HG02970 (cell line): ENCODE measurements at regions not wholly inside any gene's neighbourhood (a gene's known extent, or its start where the extent isn't known, plus 50 kb on each side); places are given as distances from the start of the nearest gene placed in this dataset.

Source experiments
- ATAC-seq: cut with Tn5 transposase; IDR thresholded peaks from one replicate; pipeline ENCODE4 v1.9.1; 2021; ENCODE audit warnings: mild to moderate bottlenecking, moderate library complexity, moderate number of reproducible peaks; ENCODE audit not compliant: unreplicated experiment, low FRiP score

- ATAC-seq: no peak
Observed at GRCh38 chr22:47552541-47553205, 790.2 kb downstream of the TBC1D22A start.

- ATAC-seq: no peak
Observed at GRCh38 chr22:47552024-47552423, 789.6 kb downstream of the TBC1D22A start.

GRCh38 chr22:47551431-47551775 is 789.0 kb downstream of the TBC1D22A start:
- no peak for ATAC-seq

GRCh38 chr22:47550524-47551430 is 788.3 kb downstream of the TBC1D22A start:
- ATAC-seq: no peak

GRCh38 chr22:47549741-47550340 is 787.4 kb downstream of the TBC1D22A start:
- no peak for ATAC-seq

- no peak for ATAC-seq
Observed at GRCh38 chr22:47548953-47549740, 786.7 kb downstream of the TBC1D22A start.

- no peak for ATAC-seq
Observed at GRCh38 chr22:47547881-47548650, 785.6 kb downstream of the TBC1D22A start.

- ATAC-seq: no peak
Observed at GRCh38 chr22:47547239-47547661, 784.8 kb downstream of the TBC1D22A start.

- no peak for ATAC-seq
Observed at GRCh38 chr22:47544696-47545095, 782.2 kb downstream of the TBC1D22A start.

- ATAC-seq: no peak
Observed at GRCh38 chr22:47543447-47543846, 781.0 kb downstream of the TBC1D22A start.

- ATAC-seq: no peak
Observed at GRCh38 chr22:47540011-47540410, 777.6 kb downstream of the TBC1D22A start.

GRCh38 chr22:47539374-47539773 is 776.9 kb downstream of the TBC1D22A start:
- ATAC-seq: no peak

- ATAC-seq: no peak
Observed at GRCh38 chr22:47535681-47536080, 773.2 kb downstream of the TBC1D22A start.

- no peak for ATAC-seq
Observed at GRCh38 chr22:47534804-47535410, 772.5 kb downstream of the TBC1D22A start.

- no peak for ATAC-seq
Observed at GRCh38 chr22:47533961-47534803, 771.7 kb downstream of the TBC1D22A start.

GRCh38 chr22:47517062-47517461 is 754.6 kb downstream of the TBC1D22A start:
- no peak for ATAC-seq

- ATAC-seq: no peak
Observed at GRCh38 chr22:47515384-47516125, 753.1 kb downstream of the TBC1D22A start.

- ATAC-seq: no peak
Observed at GRCh38 chr22:47512617-47513016, 750.2 kb downstream of the TBC1D22A start.
